ENCODE measurements at regions not wholly inside any gene's neighbourhood (a gene's known extent, or its start where the extent isn't known, plus 50 kb on each side); places are given as distances from the start of the nearest gene placed in this dataset.
"Not testable (repeated sequence)": the region's sequence is repeated elsewhere in the genome, so short reads cannot be mapped to it uniquely, and the experiment has no call there.

GRCh38 chr22:34416022-34416860 lies 496.0 kb upstream of the LARGE1 start:
- no peak overlapping the region for H3K4me3 Mint-ChIP-seq (ENCODE audit: unreplicated experiment)
- H3K9me3 Mint-ChIP-seq (ENCODE audit: low read depth), result no peaks in the 10 kb centered on the region
- no peak for DNase-seq (ENCODE audit: low spot score)
- H3K36me3 Mint-ChIP-seq (ENCODE audit: low read depth), result no peaks in the 10 kb centered on the region
- TF ChIP-seq, protein P1, sequence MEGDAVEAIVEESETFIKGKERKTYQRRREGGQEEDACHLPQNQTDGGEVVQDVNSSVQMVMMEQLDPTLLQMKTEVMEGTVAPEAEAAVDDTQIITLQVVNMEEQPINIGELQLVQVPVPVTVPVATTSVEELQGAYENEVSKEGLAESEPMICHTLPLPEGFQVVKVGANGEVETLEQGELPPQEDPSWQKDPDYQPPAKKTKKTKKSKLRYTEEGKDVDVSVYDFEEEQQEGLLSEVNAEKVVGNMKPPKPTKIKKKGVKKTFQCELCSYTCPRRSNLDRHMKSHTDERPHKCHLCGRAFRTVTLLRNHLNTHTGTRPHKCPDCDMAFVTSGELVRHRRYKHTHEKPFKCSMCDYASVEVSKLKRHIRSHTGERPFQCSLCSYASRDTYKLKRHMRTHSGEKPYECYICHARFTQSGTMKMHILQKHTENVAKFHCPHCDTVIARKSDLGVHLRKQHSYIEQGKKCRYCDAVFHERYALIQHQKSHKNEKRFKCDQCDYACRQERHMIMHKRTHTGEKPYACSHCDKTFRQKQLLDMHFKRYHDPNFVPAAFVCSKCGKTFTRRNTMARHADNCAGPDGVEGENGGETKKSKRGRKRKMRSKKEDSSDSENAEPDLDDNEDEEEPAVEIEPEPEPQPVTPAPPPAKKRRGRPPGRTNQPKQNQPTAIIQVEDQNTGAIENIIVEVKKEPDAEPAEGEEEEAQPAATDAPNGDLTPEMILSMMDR (IDR thresholded peaks at IDR 0.05), result no peak
- no peaks in the 10 kb centered on the region for H3K27me3 Mint-ChIP-seq (ENCODE audit: low read depth)
- H3K27ac Mint-ChIP-seq (ENCODE audit: unreplicated experiment), result no peak overlapping the region
- H3K4me1 Mint-ChIP-seq (ENCODE audit: low read depth), result no peaks in the 10 kb centered on the region

DNA sequence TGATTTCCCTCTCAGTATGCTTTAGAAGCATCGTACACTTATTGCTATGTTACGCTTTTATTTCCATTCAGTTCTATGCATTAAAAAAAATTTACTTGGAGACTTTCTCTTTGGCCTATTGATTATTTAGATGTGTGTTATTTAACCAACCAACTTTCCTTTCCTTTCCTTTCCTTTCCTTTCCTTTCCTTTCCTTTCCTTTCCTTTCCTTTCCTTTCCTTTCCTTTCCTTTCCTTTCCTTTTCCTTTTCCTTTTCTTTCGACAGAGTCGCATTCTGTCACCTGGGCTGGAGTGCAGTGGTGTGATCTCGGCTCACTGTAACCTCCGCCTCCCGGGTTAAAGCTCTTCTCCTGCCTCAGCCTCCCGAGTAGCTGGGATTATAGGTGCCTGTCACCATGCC lies 502.7 kb upstream of the LARGE1 start:
- H3K4me3 Mint-ChIP-seq (ENCODE audit: unreplicated experiment); H3K27ac Mint-ChIP-seq (ENCODE audit: unreplicated experiment); DNase-seq (ENCODE audit: low spot score); H3K36me3 Mint-ChIP-seq (ENCODE audit: low read depth); H3K27me3 Mint-ChIP-seq (ENCODE audit: low read depth); H3K9me3 Mint-ChIP-seq (ENCODE audit: low read depth); H3K4me1 Mint-ChIP-seq (ENCODE audit: low read depth): not testable (repeated sequence)

DNA sequence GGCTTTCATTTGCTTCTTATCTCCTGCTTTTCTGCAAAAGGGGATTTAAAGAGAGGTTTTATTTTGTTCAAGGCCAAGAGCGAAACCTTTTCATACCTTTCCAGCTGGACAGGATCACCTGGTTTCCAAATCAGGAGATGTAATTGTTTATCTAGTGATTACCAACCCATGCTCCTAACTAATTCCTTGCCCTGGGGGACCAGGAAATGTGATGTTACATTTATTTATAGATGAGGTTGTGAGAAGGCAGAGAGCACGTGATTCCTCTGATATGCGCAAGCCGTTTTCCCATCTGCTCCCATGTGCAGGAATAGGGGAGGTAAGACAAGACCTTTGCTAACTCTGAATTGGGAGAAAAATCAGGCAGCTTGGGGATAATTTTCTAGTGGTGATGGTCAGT lies 507.2 kb upstream of the LARGE1 start:
- Mint-ChIP-seq H3K9me3 (ENCODE audit: low read depth) (peaks cover 12% of the 10 kb centered on the region), H3K4me1 (ENCODE audit: low read depth) (no peaks in the 10 kb centered on the region), H3K4me3 (ENCODE audit: unreplicated experiment) (no peak overlapping the region), H3K27me3 (ENCODE audit: low read depth) (no peaks in the 10 kb centered on the region), H3K36me3 (ENCODE audit: low read depth) (no peaks in the 10 kb centered on the region), H3K27ac (ENCODE audit: unreplicated experiment) (no peak overlapping the region)
- TF ChIP-seq, protein P1 (IDR thresholded peaks at IDR 0.05), result no peak
- DNase-seq (ENCODE audit: low spot score), result no peak

DNA sequence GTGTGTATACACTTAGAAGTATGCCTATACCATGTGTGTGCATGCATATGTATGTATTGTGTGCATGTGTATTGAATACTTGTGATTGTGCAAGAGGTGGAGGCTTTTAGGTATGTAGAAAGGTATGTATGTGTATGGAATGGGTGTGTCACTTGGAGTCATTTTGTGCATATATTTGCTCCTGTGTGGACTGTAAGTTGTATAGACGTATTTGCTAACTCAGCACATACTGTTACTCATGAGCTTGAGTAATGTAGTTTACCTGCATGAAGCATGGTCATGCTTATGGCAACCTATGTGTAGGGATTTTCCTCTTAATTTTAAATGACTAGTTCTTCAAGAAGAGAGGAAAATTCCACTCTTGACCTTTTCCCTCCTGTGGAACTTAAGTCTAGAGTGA lies 507.6 kb upstream of the LARGE1 start:
- H3K9me3 Mint-ChIP-seq (ENCODE audit: low read depth), result peaks cover 12% of the 10 kb centered on the region
- no peak overlapping the region for H3K4me3 Mint-ChIP-seq (ENCODE audit: unreplicated experiment)
- no peaks in the 10 kb centered on the region for H3K36me3 Mint-ChIP-seq (ENCODE audit: low read depth)
- no peaks in the 10 kb centered on the region for H3K4me1 Mint-ChIP-seq (ENCODE audit: low read depth)
- no peak overlapping the region for H3K27ac Mint-ChIP-seq (ENCODE audit: unreplicated experiment)
- DNase-seq (ENCODE audit: low spot score), result no peak
- H3K27me3 Mint-ChIP-seq (ENCODE audit: low read depth), result no peaks in the 10 kb centered on the region
- TF ChIP-seq, protein P1 (IDR thresholded peaks at IDR 0.05), result no peak

- no peaks in the 10 kb centered on the region for H3K27me3 Mint-ChIP-seq (ENCODE audit: low read depth)
- no peaks in the 10 kb centered on the region for H3K4me1 Mint-ChIP-seq (ENCODE audit: low read depth)
- no peak for DNase-seq (ENCODE audit: low spot score)
- peaks cover 12% of the 10 kb centered on the region for H3K9me3 Mint-ChIP-seq (ENCODE audit: low read depth)
- no peaks in the 10 kb centered on the region for H3K36me3 Mint-ChIP-seq (ENCODE audit: low read depth)
- TF ChIP-seq, protein P1 (IDR thresholded peaks at IDR 0.05), result no peak
- H3K4me3 Mint-ChIP-seq (ENCODE audit: unreplicated experiment), result no peak overlapping the region
- no peak overlapping the region for H3K27ac Mint-ChIP-seq (ENCODE audit: unreplicated experiment)
These were observed 509.0 kb upstream of the LARGE1 start for GRCh38 chr22:34429314-34429713.

GRCh38 chr22:34430386-34430785 lies 510.1 kb upstream of the LARGE1 start:
- DNase-seq (ENCODE audit: low spot score), result no peak
- Mint-ChIP-seq H3K27me3 (ENCODE audit: low read depth) (no peaks in the 10 kb centered on the region), H3K36me3 (ENCODE audit: low read depth) (no peaks in the 10 kb centered on the region), H3K4me3 (ENCODE audit: unreplicated experiment) (no peak overlapping the region), H3K9me3 (ENCODE audit: low read depth) (peaks cover 14% of the 10 kb centered on the region), H3K27ac (ENCODE audit: unreplicated experiment) (no peak overlapping the region), H3K4me1 (ENCODE audit: low read depth) (no peaks in the 10 kb centered on the region)
- TF ChIP-seq, protein P1 (IDR thresholded peaks at IDR 0.05), result no peak
